ENCODE measurements at regions not wholly inside any gene's neighbourhood (a gene's known extent, or its start where the extent isn't known, plus 50 kb on each side); places are given as distances from the start of the nearest gene placed in this dataset.

DNA sequence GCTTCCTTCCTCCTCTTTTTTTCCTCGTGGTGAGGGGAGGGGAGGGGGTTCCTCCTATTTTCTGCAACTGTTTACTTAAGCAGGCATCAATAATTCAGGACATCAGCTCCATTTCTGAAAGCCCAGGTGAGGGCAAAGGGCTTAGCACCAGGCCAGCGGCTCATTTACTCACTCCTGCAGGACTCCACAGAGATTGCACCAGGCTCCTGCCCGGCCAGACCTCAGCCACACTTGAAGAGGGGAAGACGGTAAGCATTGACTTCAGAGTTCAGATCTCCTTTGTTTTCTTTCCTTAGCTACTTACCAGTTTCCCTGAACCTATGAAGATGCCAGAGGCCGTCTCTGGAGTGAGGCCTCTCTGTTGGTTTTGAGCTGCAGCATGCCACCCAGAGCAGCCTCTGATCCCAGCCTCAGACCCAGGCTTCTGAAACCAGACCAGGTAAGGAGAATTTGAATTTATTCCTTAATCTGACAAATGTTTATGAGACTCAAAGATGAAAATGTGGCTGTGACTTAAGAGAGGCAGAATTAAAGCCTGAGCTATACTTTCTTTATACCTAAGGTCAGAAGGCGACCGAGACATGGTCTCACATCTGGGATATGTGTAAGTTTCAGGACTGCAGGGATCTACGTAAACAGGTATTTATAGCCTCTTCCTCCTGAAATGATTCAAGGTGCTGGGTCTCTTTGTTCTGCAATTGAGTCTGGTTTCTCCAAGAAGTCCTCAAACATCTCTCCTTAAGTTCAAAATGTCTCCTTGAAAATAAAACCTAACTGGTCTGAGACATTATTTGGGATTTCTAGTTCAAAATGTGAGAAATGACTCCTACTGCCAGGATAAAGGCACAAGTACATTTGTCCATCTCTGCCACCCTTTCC, 272.5 kb upstream of the RUNX1 start:
- TF ChIP-seq CTCF (IDR thresholded peaks at IDR 0.05; ENCODE audit: low read depth, low read length, missing control alignments) = no peak
- H3K4me3 ChIP-seq (ENCODE audit: low read depth, low read length) = no peak overlapping the region
- in situ Hi-C loops (cut with HindIII; ENCODE audit: low sequenced_read_pairs) = no loop called here
- no peak for DNase-seq (ENCODE audit: low read depth)

DNA sequence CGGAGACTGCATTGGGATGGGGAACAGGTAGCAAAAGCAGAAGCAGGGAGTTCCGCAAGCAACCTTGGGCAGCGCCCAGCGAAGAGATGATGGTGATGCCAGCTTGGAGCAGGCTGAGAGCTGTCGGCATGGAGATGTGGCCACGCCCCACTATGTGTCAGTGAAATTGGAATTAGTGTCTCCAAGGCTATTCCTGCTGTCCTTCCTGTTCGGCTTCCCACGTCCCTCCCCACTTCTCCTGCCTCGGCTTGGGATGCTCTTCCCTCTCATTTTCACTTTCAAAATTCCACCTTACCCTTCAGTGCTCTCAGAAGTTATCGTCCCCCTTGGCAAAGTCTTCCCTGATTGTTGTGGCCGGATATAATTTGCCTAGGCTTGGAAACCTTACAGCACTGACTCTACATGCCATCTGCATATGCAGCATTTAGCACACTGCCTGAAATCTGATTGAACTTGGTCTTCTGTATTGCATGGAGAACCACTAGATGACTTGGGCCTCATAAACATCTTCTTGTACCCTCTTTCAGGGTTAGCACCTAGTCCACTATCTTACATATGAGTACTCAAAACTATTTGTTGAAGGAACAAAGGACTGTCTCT, 270.7 kb upstream of the RUNX1 start:
- no peak for DNase-seq (ENCODE audit: low read depth)
- no peak for TF ChIP-seq CTCF (IDR thresholded peaks at IDR 0.05; ENCODE audit: low read depth, low read length, missing control alignments)
- H3K4me3 ChIP-seq (ENCODE audit: low read depth, low read length) = no peak overlapping the region
- in situ Hi-C loops (cut with HindIII; ENCODE audit: low sequenced_read_pairs) = no loop called here

- H3K4me3 ChIP-seq (ENCODE audit: low read depth, low read length) = no peak overlapping the region
- in situ Hi-C loops (cut with HindIII; ENCODE audit: low sequenced_read_pairs) = no loop called here
- no peak for TF ChIP-seq CTCF (IDR thresholded peaks at IDR 0.05; ENCODE audit: low read depth, low read length, missing control alignments)
- no peak for DNase-seq (ENCODE audit: low read depth)
Observed at GRCh38 chr21:35316933-35317332, 267.8 kb upstream of the RUNX1 start.

- H3K4me3 ChIP-seq (ENCODE audit: low read depth, low read length) = no peak overlapping the region
- in situ Hi-C loops (cut with HindIII; ENCODE audit: low sequenced_read_pairs) = no loop called here
- no peak for TF ChIP-seq CTCF (IDR thresholded peaks at IDR 0.05; ENCODE audit: low read depth, low read length, missing control alignments)
- DNase-seq (ENCODE audit: low read depth) = no peak
Observed at GRCh38 chr21:35316456-35316855, 267.4 kb upstream of the RUNX1 start.

GRCh38 chr21:35314857-35315582, 265.9 kb upstream of the RUNX1 start:
- H3K4me3 ChIP-seq (ENCODE audit: low read depth, low read length) = no peak overlapping the region
- DNase-seq (ENCODE audit: low read depth) = no peak
- TF ChIP-seq CTCF (IDR thresholded peaks at IDR 0.05; ENCODE audit: low read depth, low read length, missing control alignments) = no peak
- in situ Hi-C loops (cut with HindIII; ENCODE audit: low sequenced_read_pairs) = no loop called here

DNA sequence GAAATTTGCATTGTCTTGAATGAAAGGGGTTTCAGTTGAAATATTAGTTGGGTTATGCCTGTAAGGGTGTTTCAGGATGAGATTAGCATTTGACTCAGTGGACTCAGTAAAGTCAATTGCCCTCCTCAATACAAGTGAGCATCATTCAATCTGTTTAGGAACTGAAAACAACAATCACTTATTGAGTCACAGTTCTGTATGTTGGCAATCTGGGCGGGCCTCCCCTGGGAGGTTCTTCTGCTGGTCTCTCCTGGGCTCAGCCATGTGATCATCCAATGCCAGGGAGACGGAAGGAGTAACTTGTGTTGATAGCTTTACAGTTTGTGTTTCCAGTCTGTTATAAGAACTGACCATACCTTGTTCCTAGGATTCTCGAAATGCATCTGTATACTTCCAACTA, 262.9 kb upstream of the RUNX1 start:
- DNase-seq (ENCODE audit: low read depth) = no peak
- H3K4me3 ChIP-seq (ENCODE audit: low read depth, low read length) = no peak overlapping the region
- no peak for TF ChIP-seq CTCF (IDR thresholded peaks at IDR 0.05; ENCODE audit: low read depth, low read length, missing control alignments)
- in situ Hi-C loops (cut with HindIII; ENCODE audit: low sequenced_read_pairs) = no loop called here
